ENCODE measurements at regions not wholly inside any gene's neighbourhood (a gene's known extent, or its start where the extent isn't known, plus 50 kb on each side); places are given as distances from the start of the nearest gene placed in this dataset.
"Not testable (repeated sequence)": the region's sequence is repeated elsewhere in the genome, so short reads cannot be mapped to it uniquely, and the experiment has no call there.

DNA sequence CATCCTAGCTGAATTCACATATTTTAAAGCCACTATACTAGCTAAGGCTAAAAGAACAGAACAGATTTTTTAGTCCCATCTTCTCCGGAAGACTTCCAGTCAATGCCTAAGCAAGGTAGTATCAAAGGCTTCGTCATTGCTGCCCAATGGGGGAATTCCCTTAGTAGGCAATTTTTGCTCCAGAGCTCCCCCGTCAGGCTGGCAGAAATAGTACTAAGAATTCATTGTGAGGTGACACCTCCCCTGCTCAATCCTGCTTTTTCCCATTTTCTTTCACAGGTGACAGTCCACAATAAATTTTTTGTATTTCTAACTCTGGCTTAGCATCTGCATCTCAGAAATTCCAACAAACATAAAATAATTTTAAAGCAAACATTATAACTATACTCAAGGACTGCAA, 52.8 kb upstream of the SRSF6 start:
- DNase-seq (ENCODE audit: low read depth), result no peak
- H3K4me3 ChIP-seq (ENCODE audit: low read length), result no peak overlapping the region
- peak; percentile 47 for TF ChIP-seq CTCF (conservative IDR thresholded peaks at IDR 0.05; ENCODE audit: low read length)

GRCh38 chr20:43400882-43401281, 56.8 kb upstream of the SRSF6 start:
- H3K4me3 ChIP-seq (ENCODE audit: low read length); DNase-seq (ENCODE audit: low read depth): not testable (repeated sequence)

DNA sequence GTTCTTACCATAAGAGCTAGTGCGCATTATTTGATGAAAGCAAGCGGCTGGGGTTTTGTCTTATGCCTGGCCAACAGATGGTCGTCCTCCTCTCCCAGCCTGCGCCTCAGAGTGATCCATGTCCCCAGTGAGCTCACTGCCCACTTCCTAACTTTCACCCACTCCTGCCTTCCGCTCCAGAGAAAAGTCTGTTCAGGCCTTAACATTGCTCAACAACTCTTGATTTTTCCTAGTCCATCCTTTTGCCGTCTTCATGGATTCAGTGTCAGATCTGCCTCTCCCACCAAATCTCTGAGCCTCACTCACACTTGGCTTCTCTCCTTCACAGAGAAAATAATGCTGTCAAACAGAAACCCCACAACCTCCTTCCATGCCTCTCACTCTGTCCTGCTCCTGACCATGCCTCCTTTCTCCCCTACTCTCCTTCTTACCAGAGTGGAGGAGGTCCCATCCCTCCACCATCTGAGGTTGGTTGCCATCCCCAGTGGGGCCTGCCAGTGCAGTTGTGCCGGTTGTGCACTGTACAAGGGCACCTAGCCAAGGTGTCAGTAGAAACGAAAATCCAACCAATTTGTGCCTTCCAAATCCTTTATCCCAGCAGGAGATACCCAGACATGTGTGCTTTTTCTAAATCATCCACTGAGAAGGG, 58.9 kb upstream of the SRSF6 start:
- H3K4me3 ChIP-seq (ENCODE audit: low read length), result no peak overlapping the region
- no peak for TF ChIP-seq CTCF (conservative IDR thresholded peaks at IDR 0.05; ENCODE audit: low read length)
- no peak for DNase-seq (ENCODE audit: low read depth)

DNA sequence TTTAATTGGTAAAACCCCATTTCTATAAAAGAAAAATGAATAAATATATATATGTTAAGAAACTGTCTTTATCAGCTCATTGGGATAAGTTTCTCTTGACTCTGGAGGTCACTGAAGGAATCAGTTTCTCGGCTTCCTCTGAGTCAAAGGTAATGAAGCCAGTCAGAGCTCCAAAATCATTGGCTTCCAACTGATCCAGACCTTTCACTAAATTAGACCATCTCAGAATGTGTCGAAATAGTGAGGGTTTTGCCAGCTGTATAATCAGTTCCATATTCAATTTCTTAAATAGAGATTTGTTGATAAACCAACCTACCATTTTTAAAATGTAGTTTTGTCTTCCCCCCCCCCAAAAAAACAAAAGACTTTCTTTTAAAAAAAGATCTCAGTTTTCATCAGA, 60.5 kb upstream of the SRSF6 start:
- TF ChIP-seq CTCF (conservative IDR thresholded peaks at IDR 0.05; ENCODE audit: low read length), result no peak
- peak; percentile 40 for DNase-seq (ENCODE audit: low read depth)

DNA sequence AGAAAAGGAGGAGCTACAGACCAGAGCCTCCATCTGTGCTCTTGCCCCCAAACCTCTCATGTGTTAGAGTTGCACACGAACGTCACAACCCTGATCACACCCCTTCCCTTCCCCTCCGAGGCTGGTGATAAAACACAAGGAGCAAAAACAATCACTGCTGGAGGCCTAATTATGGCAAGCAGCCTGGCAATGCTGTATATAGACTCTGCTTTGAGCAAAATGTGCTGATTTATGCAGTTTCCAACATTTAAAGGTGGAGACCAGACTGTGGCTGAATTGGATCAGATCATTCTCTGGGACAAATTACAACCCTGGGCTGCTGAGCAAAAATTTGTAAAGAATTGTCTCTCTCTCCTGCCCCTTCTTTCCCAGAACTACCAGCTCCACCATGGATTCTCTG, 64.6 kb upstream of the SRSF6 start:
- no peak for DNase-seq (ENCODE audit: low read depth)
- no peak overlapping the region for H3K4me3 ChIP-seq (ENCODE audit: low read length)
- no peak for TF ChIP-seq CTCF (conservative IDR thresholded peaks at IDR 0.05; ENCODE audit: low read length)

More for the DNA sequence above, 60.5 kb upstream of the SRSF6 start:
- no peak overlapping the region for H3K4me3 ChIP-seq (ENCODE audit: low read length)

DNA sequence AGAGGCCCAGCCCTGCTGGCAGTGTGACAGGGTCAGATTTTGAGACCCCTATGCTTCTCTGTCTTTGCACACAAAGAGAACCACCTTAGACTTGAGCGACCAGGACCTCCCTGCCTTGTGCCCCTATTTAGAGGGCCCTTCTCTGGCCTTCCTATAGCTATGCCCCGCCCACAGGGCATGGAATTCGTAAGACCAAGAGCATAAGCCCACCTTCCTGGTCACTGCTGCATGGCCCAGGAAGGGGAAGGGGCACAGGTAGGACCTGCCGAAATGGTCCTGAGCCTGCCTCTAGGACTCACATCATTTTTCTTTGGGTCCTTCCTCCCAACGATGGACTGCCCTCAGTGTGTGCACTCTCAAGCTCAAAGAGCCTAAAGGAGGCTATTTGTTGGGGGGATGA, 65.1 kb upstream of the SRSF6 start:
- TF ChIP-seq CTCF (conservative IDR thresholded peaks at IDR 0.05; ENCODE audit: low read length), result no peak
- H3K4me3 ChIP-seq (ENCODE audit: low read length), result no peak overlapping the region
- no peak for DNase-seq (ENCODE audit: low read depth)

- TF ChIP-seq CTCF (conservative IDR thresholded peaks at IDR 0.05; ENCODE audit: low read length), result peak; percentile 47
- H3K4me3 ChIP-seq (ENCODE audit: low read length), result no peak overlapping the region
- DNase-seq (ENCODE audit: low read depth), result no peak
Observed at GRCh38 chr20:43389839-43390626, 67.7 kb upstream of the SRSF6 start.
